NB4 (cell line): ENCODE measurements at regions not wholly inside any gene's neighbourhood (a gene's known extent, or its start where the extent isn't known, plus 50 kb on each side); places are given as distances from the start of the nearest gene placed in this dataset.
"Not testable (repeated sequence)": the region's sequence is repeated elsewhere in the genome, so short reads cannot be mapped to it uniquely, and the experiment has no call there.

Source experiments
- DNase-seq: peaks from one replicate; pipeline ENCODE4 v3.0.0; 2010; ENCODE audit warnings: low read depth
- H3K4me3 ChIP-seq: one replicate; pipeline ENCODE4 v1.5.1; 2011; ENCODE audit warnings: mild to moderate bottlenecking, low read depth, low read length, moderate library complexity
- MYC ChIP-seq: IDR thresholded peaks from 2 replicates; pipeline ENCODE4 v1.6.1; 2011; ENCODE audit warnings: low read depth, low read length
- POLR2A ChIP-seq: IDR thresholded peaks from 2 replicates; pipeline ENCODE4 v1.6.1; 2011; ENCODE audit warnings: mild to moderate bottlenecking; ENCODE audit not compliant: insufficient read length; ENCODE audit errors: extremely low read depth
- TF ChIP-seq, protein P1 (sequence below): IDR thresholded peaks from 2 replicates; pipeline ENCODE4 v1.6.1; 2011; ENCODE audit warnings: low read depth, low read length
- TF ChIP-seq, protein P2 (sequence below): IDR thresholded peaks from one replicate; pipeline ENCODE4 v1.5.1; 2012; ENCODE audit warnings: low read depth, low read length

DNA sequence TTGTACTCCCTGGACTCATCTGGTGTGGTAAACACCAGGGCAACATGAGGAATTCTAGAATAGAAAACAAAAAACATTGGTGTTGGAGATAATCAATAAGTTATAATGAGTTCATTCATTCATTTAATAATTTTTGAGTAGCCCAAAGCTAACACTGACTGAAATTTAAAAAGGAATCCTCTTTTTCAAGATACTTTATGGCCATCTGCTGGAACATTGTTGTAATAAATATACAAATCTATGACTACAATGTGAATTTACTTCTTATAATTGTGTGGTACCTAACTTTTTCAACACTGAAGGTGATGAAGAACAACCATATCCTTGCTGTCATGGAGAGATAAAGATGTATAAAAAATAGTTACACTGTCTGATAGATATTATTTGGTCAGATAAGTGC is 687.3 kb upstream of the MIS18BP1 start:
- DNase-seq, result no peak
- no peak overlapping the region for H3K4me3 ChIP-seq
- no peak for TF ChIP-seq POLR2A
- no peak for TF ChIP-seq MYC
- TF ChIP-seq, protein P1, sequence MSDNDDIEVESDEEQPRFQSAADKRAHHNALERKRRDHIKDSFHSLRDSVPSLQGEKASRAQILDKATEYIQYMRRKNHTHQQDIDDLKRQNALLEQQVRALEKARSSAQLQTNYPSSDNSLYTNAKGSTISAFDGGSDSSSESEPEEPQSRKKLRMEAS, result no peak
- TF ChIP-seq, protein P2, sequence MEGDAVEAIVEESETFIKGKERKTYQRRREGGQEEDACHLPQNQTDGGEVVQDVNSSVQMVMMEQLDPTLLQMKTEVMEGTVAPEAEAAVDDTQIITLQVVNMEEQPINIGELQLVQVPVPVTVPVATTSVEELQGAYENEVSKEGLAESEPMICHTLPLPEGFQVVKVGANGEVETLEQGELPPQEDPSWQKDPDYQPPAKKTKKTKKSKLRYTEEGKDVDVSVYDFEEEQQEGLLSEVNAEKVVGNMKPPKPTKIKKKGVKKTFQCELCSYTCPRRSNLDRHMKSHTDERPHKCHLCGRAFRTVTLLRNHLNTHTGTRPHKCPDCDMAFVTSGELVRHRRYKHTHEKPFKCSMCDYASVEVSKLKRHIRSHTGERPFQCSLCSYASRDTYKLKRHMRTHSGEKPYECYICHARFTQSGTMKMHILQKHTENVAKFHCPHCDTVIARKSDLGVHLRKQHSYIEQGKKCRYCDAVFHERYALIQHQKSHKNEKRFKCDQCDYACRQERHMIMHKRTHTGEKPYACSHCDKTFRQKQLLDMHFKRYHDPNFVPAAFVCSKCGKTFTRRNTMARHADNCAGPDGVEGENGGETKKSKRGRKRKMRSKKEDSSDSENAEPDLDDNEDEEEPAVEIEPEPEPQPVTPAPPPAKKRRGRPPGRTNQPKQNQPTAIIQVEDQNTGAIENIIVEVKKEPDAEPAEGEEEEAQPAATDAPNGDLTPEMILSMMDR, result no peak

DNA sequence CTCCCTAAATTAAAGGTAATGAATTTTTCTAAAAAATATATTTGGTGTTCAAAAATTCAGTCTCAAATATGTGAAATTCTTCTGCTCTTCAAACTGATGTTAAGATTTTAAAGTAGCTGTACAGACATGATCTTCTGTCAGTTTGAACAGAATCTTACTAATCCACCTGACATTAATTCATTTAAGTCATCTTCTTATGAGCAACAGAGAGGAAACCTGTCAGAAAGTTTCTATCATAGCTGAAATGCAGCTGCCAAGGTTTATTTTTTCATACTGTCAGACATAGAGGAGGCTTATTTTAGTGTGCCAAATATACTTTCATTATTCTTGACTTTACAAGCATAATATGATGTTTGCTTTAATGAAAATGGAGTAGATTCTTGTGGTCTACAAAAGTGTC is 686.6 kb upstream of the MIS18BP1 start:
- no peak for TF ChIP-seq MYC
- TF ChIP-seq, protein P1, result no peak
- TF ChIP-seq, protein P2, result no peak
- no peak for TF ChIP-seq POLR2A
- DNase-seq, result no peak
- no peak overlapping the region for H3K4me3 ChIP-seq

DNA sequence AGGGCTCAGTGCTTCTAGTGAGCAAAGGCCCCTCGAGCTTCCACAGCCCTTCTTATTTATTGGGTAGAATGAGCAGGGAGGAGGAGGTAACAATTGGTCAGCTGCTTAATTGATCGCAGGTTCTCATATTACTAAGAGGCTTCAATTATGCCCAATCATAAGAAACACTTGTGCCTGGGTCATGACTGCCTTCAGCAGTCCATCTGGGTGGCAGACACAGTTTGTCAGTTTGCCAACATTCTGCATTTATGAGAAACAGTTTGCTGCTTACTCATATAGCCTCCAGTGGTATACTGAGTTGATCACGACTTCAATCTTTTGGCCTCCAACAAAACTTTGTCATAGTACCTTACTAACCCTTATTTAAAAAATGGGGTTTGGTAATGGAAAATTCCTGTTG is 667.0 kb upstream of the MIS18BP1 start:
- DNase-seq, H3K4me3 ChIP-seq: not testable (repeated sequence)

DNA sequence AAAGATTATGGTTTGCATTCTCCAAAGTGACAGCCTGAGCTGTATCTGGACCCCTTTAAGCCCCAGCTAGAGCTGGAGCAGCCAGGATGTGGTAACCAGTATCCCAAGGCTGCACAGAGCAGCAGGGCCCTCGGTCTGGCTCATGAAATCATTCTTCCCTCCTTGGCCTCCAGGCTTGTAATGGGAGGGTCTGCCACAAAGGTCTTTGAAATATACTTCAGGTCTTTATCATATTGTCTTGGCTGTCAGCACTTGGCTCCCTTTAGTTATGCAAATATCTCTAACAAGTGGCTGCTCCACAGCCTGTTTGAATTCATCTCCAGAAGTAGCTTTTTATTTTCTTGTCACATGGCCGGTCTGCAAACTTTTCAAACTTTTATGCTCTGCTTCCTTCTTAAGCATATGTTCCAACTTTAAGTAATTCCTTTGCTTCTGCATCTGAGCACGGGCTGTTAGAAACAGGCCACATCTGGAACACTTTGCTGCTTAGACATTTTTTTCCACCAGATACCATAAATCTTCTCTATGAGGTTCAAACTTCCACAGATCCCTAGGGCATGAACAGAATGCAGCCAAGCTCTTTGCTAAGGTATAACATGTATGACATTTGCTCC is 663.4 kb upstream of the MIS18BP1 start:
- no peak overlapping the region for H3K4me3 ChIP-seq
- TF ChIP-seq, protein P1, result no peak
- TF ChIP-seq, protein P2, result no peak
- TF ChIP-seq POLR2A (no peak), MYC (no peak)
- no peak for DNase-seq

- no peak for DNase-seq
- H3K4me3 ChIP-seq, result no peak overlapping the region
- TF ChIP-seq, protein P1, result no peak
- TF ChIP-seq, protein P2, result no peak
- TF ChIP-seq POLR2A (no peak), MYC (no peak)
These were observed 654.8 kb upstream of the MIS18BP1 start for GRCh38 chr14:45907782-45908181.

- TF ChIP-seq POLR2A (no peak), MYC (no peak)
- TF ChIP-seq, protein P1, result no peak
- TF ChIP-seq, protein P2, result no peak
- H3K4me3 ChIP-seq, result no peak overlapping the region
- DNase-seq, result no peak
These were observed 653.3 kb upstream of the MIS18BP1 start for GRCh38 chr14:45906257-45906656.
